HFFc6 (cell line): ENCODE measurements at regions not wholly inside any gene's neighbourhood (a gene's known extent, or its start where the extent isn't known, plus 50 kb on each side); places are given as distances from the start of the nearest gene placed in this dataset.

ENCODE experiments used
- DNase-seq: peaks from one replicate; pipeline ENCODE4 v3.0.0-alpha.2; 2018
- H3K27ac Mint-ChIP-seq: 2 replicates; pipeline ENCODE4 v1.8.0; 2020; ENCODE audit warnings: mild to moderate bottlenecking, mixed read lengths
- H3K27me3 Mint-ChIP-seq: 2 replicates; pipeline ENCODE4 v1.8.0; 2021; ENCODE audit warnings: mild to moderate bottlenecking, moderate library complexity, mixed read lengths; ENCODE audit not compliant: insufficient read depth
- H3K36me3 Mint-ChIP-seq: 2 replicates; pipeline ENCODE4 v1.8.0; 2021; ENCODE audit warnings: low read depth, mixed read lengths
- H3K4me1 Mint-ChIP-seq: 2 replicates; pipeline ENCODE4 v1.8.0; 2020; ENCODE audit warnings: low read depth, mixed read lengths
- H3K4me3 Mint-ChIP-seq: 2 replicates; pipeline ENCODE4 v1.8.0; 2020; ENCODE audit warnings: mild to moderate bottlenecking, moderate library complexity, mixed read lengths
- H3K9me3 Mint-ChIP-seq: 2 replicates; pipeline ENCODE4 v1.8.0; 2020; ENCODE audit warnings: mild to moderate bottlenecking, mixed read lengths
- CTCF ChIP-seq: fragments of 200-600 bp; sonication (generic); IDR thresholded peaks from 2 replicates; pipeline ENCODE4 v1.5.0; 2021; ENCODE audit warnings: antibody characterized with exemption, mild to moderate bottlenecking

- Mint-ChIP-seq H3K4me3 (no peak overlapping the region), H3K36me3 (peaks cover 5% of the 10 kb centered on the region), H3K27me3 (peaks cover 11% of the 10 kb centered on the region), H3K9me3 (no peaks in the 10 kb centered on the region), H3K4me1 (peaks cover 47% of the 10 kb centered on the region), H3K27ac (no peak overlapping the region)
- DNase-seq, result no peak
- no peak for TF ChIP-seq CTCF
Observed at GRCh38 chr17:77456951-77457548, 316.3 kb downstream of the SEC14L1 start.

GRCh38 chr17:77457572-77458201, 316.9 kb downstream of the SEC14L1 start:
- Mint-ChIP-seq H3K4me3 (no peak overlapping the region), H3K4me1 (peaks cover 41% of the 10 kb centered on the region), H3K27ac (no peak overlapping the region), H3K36me3 (peaks cover 5% of the 10 kb centered on the region), H3K9me3 (no peaks in the 10 kb centered on the region), H3K27me3 (peaks cover 7% of the 10 kb centered on the region)
- TF ChIP-seq CTCF, result no peak
- DNase-seq, result no peak

- Mint-ChIP-seq H3K9me3 (no peaks in the 10 kb centered on the region), H3K27ac (0 out of 2 replicates have a peak overlapping the region, but pooled peaks have one; percentile 46), H3K4me3 (no peak overlapping the region), H3K4me1 (peaks cover 39% of the 10 kb centered on the region), H3K36me3 (peaks cover 5% of the 10 kb centered on the region), H3K27me3 (peaks cover 7% of the 10 kb centered on the region)
- TF ChIP-seq CTCF, result no peak
- DNase-seq, result no peak
Observed at GRCh38 chr17:77458202-77459017, 317.6 kb downstream of the SEC14L1 start.

GRCh38 chr17:77459018-77459755, 318.4 kb downstream of the SEC14L1 start:
- Mint-ChIP-seq H3K27me3 (peaks cover 5% of the 10 kb centered on the region), H3K4me1 (peaks cover 34% of the 10 kb centered on the region), H3K4me3 (no peak overlapping the region), H3K36me3 (peaks cover 5% of the 10 kb centered on the region), H3K27ac (no peak overlapping the region), H3K9me3 (no peaks in the 10 kb centered on the region)
- no peak for DNase-seq
- TF ChIP-seq CTCF, result no peak

- Mint-ChIP-seq H3K27ac (peak overlapping the region; percentile 46; the same call in 1 of the 2 replicates), H3K27me3 (peaks cover 5% of the 10 kb centered on the region), H3K4me3 (no peak overlapping the region), H3K36me3 (peaks cover 8% of the 10 kb centered on the region), H3K9me3 (no peaks in the 10 kb centered on the region), H3K4me1 (peaks cover 35% of the 10 kb centered on the region)
- no peak for DNase-seq
- TF ChIP-seq CTCF, result no peak
Observed at GRCh38 chr17:77460514-77461046, 319.8 kb downstream of the SEC14L1 start.
